Astrocyte (in vitro differentiated cells and primary cell): ENCODE measurements at regions not wholly inside any gene's neighbourhood (a gene's known extent, or its start where the extent isn't known, plus 50 kb on each side); places are given as distances from the start of the nearest gene placed in this dataset.

ENCODE experiments used
- DNase-seq: peaks from one replicate; pipeline ENCODE4 v3.0.0-alpha.2; 2010; ENCODE audit warnings: low read depth
- FAIRE-seq: peaks from 2 replicates; lab custom pipeline; 2011; peaks lifted over from hg19 to GRCh38; lab: Jason Lieb, UNC
- H2AFZ ChIP-seq: 2 replicates; pipeline ENCODE4 v1.6.0; 2012; ENCODE audit warnings: low read depth, low read length, inconsistent platforms
- H3K27ac ChIP-seq: 2 replicates; pipeline ENCODE4 v1.5.1; 2011; ENCODE audit warnings: low read depth, low read length, inconsistent platforms
- H3K27me3 ChIP-seq: 2 replicates; pipeline ENCODE4 v1.6.0; 2011; ENCODE audit warnings: low read length, inconsistent platforms; ENCODE audit not compliant: insufficient read depth
- H3K36me3 ChIP-seq: 2 replicates; pipeline ENCODE4 v1.5.1; 2011; ENCODE audit warnings: low read length, inconsistent platforms; ENCODE audit not compliant: insufficient read depth
- H3K4me1 ChIP-seq: 2 replicates; pipeline ENCODE4 v1.5.1; 2011; ENCODE audit warnings: low read length, inconsistent platforms; ENCODE audit not compliant: insufficient read depth
- H3K4me2 ChIP-seq: 2 replicates; pipeline ENCODE4 v1.6.0; 2012; ENCODE audit warnings: low read length, inconsistent platforms
- H3K4me3 ChIP-seq: 2 replicates; pipeline ENCODE4 v1.5.1; 2011; ENCODE audit warnings: low read depth, mild to moderate bottlenecking, low read length, inconsistent platforms; ENCODE audit not compliant: insufficient read depth
- H3K79me2 ChIP-seq: 2 replicates; pipeline ENCODE4 v1.6.0; 2012; ENCODE audit warnings: mild to moderate bottlenecking, low read length, inconsistent platforms; ENCODE audit not compliant: insufficient read depth
- H3K9ac ChIP-seq: 2 replicates; pipeline ENCODE4 v1.6.0; 2012; ENCODE audit warnings: mild to moderate bottlenecking, low read length, inconsistent platforms
- H3K9me3 ChIP-seq: 2 replicates; pipeline ENCODE4 v1.5.1; 2012; ENCODE audit warnings: low read depth, mild to moderate bottlenecking, low read length, inconsistent platforms; ENCODE audit not compliant: insufficient read depth
- H4K20me1 ChIP-seq: 2 replicates; pipeline ENCODE4 v1.6.0; 2012; ENCODE audit warnings: low read length, inconsistent platforms; ENCODE audit not compliant: insufficient read depth
- H3K27ac Mint-ChIP-seq: one replicate; pipeline ENCODE4 v1.8.0; 2021; ENCODE audit warnings: mild to moderate bottlenecking, mixed read lengths; ENCODE audit not compliant: unreplicated experiment
- H3K27me3 Mint-ChIP-seq: one replicate; pipeline ENCODE4 v1.8.0; 2021; ENCODE audit warnings: low read depth, mixed read lengths; ENCODE audit not compliant: unreplicated experiment
- H3K36me3 Mint-ChIP-seq: one replicate; pipeline ENCODE4 v1.8.0; 2021; ENCODE audit warnings: low read depth, mixed read lengths; ENCODE audit not compliant: unreplicated experiment
- H3K4me1 Mint-ChIP-seq: one replicate; pipeline ENCODE4 v1.8.0; 2021; ENCODE audit warnings: low read depth, mixed read lengths; ENCODE audit not compliant: unreplicated experiment
- H3K4me3 Mint-ChIP-seq: one replicate; pipeline ENCODE4 v1.8.0; 2021; ENCODE audit warnings: mild to moderate bottlenecking, moderate library complexity, mixed read lengths; ENCODE audit not compliant: unreplicated experiment
- H3K9me3 Mint-ChIP-seq: one replicate; pipeline ENCODE4 v1.8.0; 2021; ENCODE audit warnings: mild to moderate bottlenecking, mixed read lengths; ENCODE audit not compliant: unreplicated experiment
- EZH2 ChIP-seq: IDR thresholded peaks from 2 replicates; pipeline ENCODE4 v1.6.1; 2012; ENCODE audit warnings: mild to moderate bottlenecking, low read length, inconsistent platforms; ENCODE audit not compliant: insufficient read depth
- TF ChIP-seq, protein P1 (sequence below): IDR thresholded peaks from 2 replicates; pipeline ENCODE4 v1.5.1; 2011; ENCODE audit warnings: low read depth, mild to moderate bottlenecking, inconsistent platforms, low read length, moderate library complexity; ENCODE audit not compliant: insufficient read depth

DNA sequence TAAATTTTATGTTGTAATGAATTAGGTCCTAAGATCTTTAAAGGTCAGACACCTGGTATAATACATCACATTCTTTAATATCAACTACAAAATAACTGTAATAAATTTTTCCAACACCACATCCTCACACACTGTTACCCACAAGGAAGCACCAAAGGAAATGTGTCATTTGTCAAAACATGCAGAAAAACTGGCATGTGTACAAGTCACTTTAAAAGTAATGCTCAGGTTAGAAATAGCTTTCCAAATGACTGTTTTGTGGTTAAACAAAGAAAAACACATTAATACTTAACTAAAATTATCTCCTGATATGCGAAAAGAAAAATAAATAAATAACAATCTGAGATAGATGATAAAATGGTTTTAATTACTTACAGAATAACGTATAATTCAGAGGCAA, 74.7 kb downstream of the MZT1 start:
- Histone ChIP-seq H3K4me1 (peaks cover 9% of the 10 kb centered on the region), H3K9me3 (no peaks in the 10 kb centered on the region), H3K9ac (no peak overlapping the region), H3K4me3 (no peak overlapping the region), H3K79me2 (no peaks in the 10 kb centered on the region), H3K27ac (no peak overlapping the region), H4K20me1 (no peaks in the 10 kb centered on the region), H2AFZ (no peak overlapping the region), H3K27me3 (peaks cover 4% of the 10 kb centered on the region), H3K4me2 (peak overlapping the region; percentile 55), H3K36me3 (no peaks in the 10 kb centered on the region)
- FAIRE-seq (no peak), DNase-seq (peak; percentile 55)
- Mint-ChIP-seq H3K9me3 (peaks cover 3% of the 10 kb centered on the region), H3K4me3 (no peak overlapping the region), H3K27ac (no peak overlapping the region), H3K27me3 (no peaks in the 10 kb centered on the region), H3K4me1 (no peaks in the 10 kb centered on the region), H3K36me3 (no peaks in the 10 kb centered on the region)
- TF ChIP-seq EZH2 = no peak
- TF ChIP-seq, protein P1, sequence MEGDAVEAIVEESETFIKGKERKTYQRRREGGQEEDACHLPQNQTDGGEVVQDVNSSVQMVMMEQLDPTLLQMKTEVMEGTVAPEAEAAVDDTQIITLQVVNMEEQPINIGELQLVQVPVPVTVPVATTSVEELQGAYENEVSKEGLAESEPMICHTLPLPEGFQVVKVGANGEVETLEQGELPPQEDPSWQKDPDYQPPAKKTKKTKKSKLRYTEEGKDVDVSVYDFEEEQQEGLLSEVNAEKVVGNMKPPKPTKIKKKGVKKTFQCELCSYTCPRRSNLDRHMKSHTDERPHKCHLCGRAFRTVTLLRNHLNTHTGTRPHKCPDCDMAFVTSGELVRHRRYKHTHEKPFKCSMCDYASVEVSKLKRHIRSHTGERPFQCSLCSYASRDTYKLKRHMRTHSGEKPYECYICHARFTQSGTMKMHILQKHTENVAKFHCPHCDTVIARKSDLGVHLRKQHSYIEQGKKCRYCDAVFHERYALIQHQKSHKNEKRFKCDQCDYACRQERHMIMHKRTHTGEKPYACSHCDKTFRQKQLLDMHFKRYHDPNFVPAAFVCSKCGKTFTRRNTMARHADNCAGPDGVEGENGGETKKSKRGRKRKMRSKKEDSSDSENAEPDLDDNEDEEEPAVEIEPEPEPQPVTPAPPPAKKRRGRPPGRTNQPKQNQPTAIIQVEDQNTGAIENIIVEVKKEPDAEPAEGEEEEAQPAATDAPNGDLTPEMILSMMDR = no peak

DNA sequence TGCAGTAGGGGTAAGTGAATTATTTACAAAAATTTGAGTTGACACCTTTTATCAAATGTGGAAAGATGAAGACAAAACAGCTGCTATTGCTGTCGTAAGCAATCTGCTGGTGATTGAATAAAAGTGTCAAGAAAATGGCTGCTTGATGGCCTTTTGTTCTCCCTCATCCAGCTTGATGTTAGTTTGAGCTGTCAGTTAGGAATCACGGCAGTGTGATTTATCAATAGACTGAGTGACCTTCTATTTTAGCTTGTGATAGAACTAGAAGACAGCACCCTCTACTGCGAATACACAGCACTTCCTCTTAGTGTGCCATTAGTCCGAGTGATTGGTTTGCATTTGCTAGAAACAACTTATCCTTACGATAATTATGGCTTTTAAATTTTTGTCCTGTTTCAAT, 76.3 kb downstream of the MZT1 start:
- FAIRE-seq = no peak
- no peaks in the 10 kb centered on the region for H3K9me3 Mint-ChIP-seq
- H3K27me3 ChIP-seq = peaks cover 4% of the 10 kb centered on the region

DNA sequence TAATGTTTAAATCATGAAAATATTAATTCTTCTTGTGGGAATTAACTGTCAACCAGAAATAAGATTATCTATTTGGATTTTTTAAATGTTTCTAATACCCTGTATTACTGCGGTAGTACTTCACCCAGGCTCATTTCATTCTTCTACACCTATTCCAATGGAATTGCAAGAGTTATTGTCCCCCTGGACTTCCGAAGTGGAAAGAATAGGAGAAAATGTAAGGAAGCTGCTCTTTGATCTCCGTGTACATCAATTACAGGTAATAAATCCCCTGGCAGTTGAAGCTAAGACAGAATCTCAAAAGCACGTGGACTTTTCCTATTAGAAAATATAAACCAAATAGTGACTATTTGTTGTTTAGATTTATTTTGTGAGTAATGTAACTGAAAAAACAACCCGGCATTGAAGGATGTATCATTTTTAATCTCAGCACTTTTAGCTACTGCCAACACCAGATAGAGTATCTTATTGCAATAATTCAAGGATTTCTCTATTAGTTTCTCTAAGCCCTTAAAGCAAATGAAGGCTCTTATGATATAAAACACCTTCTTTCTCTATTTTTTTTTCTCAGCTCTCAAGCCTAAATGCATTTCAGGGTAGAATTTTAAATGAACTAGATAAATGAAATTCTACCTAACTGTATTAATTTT, 77.3 kb downstream of the MZT1 start:
- Mint-ChIP-seq H3K4me3 (no peak overlapping the region), H3K9me3 (no peaks in the 10 kb centered on the region), H3K36me3 (no peaks in the 10 kb centered on the region), H3K27ac (no peak overlapping the region), H3K27me3 (peaks cover 3% of the 10 kb centered on the region), H3K4me1 (no peaks in the 10 kb centered on the region)
- H3K27ac ChIP-seq = no peak overlapping the region
- no peak overlapping the region for H3K4me3 ChIP-seq
- H3K4me2 ChIP-seq = no peak overlapping the region
- H4K20me1 ChIP-seq = no peaks in the 10 kb centered on the region
- H3K79me2 ChIP-seq = no peaks in the 10 kb centered on the region
- H3K27me3 ChIP-seq = peaks cover 4% of the 10 kb centered on the region
- H3K9ac ChIP-seq = no peak overlapping the region
- no peak for FAIRE-seq
- H3K4me1 ChIP-seq = peaks cover 9% of the 10 kb centered on the region
- H2AFZ ChIP-seq = no peak overlapping the region
- DNase-seq = no peak
- H3K9me3 ChIP-seq = no peaks in the 10 kb centered on the region
- TF ChIP-seq, protein P1 = no peak
- TF ChIP-seq EZH2 = no peak
- no peaks in the 10 kb centered on the region for H3K36me3 ChIP-seq

More for the DNA sequence above, 76.3 kb downstream of the MZT1 start:
- DNase-seq = no peak
- H3K4me3 ChIP-seq = no peak overlapping the region
- no peak overlapping the region for H3K4me3 Mint-ChIP-seq
- H3K27ac ChIP-seq = no peak overlapping the region
- H2AFZ ChIP-seq = no peak overlapping the region
- H3K4me1 Mint-ChIP-seq = no peaks in the 10 kb centered on the region
- H3K36me3 ChIP-seq = no peaks in the 10 kb centered on the region
- H4K20me1 ChIP-seq = no peaks in the 10 kb centered on the region
- no peaks in the 10 kb centered on the region for H3K36me3 Mint-ChIP-seq
- no peak for TF ChIP-seq EZH2
- TF ChIP-seq, protein P1 = peak; percentile 30
- H3K27ac Mint-ChIP-seq = no peak overlapping the region
- H3K4me1 ChIP-seq = peaks cover 9% of the 10 kb centered on the region
- no peak overlapping the region for H3K9ac ChIP-seq
- no peaks in the 10 kb centered on the region for H3K27me3 Mint-ChIP-seq
- no peaks in the 10 kb centered on the region for H3K9me3 ChIP-seq
- no peak overlapping the region for H3K4me2 ChIP-seq
- no peaks in the 10 kb centered on the region for H3K79me2 ChIP-seq
